ENCODE measurements at regions not wholly inside any gene's neighbourhood (a gene's known extent, or its start where the extent isn't known, plus 50 kb on each side); places are given as distances from the start of the nearest gene placed in this dataset.

DNA sequence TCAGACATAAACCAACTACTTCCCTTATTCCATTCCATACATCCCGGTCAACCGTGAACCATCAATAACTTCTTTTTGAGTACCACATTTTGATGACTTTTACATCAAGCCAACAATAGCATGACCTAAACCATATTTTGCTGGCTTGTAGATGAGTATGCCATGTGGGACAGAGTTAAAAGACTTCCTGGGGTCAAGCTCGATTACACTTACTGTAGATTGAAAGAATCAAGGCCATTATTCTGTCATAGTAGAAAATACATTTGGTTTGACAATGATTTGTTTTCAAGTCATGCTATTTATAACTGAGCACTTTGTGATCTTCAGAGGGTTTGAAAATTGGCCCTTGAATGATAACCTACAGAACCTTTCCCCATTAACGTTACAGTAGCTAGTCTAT is 1086.9 kb upstream of the PCDH20 start:
- no peak for TF ChIP-seq CTCF (IDR thresholded peaks at IDR 0.05)

DNA sequence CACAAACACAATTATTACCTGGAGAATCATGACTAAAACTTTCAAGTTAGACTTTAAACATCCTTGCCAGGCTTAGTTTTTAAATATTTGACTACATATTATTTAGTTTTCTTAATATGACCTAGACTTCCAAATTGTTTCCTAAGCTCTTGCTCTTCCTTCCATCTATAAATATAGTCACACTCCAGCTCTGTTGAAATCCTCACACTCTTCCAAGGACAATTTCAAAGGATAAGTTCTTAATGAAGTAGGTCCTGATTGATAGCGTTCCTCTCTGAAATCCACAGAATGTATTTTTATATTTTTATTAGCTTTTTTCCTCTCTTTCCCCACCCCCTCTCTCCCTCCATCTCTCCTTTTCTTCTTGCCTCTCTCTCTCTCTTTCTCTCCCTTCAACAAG is 1074.1 kb upstream of the PCDH20 start:
- no peak for TF ChIP-seq CTCF (IDR thresholded peaks at IDR 0.05)

DNA sequence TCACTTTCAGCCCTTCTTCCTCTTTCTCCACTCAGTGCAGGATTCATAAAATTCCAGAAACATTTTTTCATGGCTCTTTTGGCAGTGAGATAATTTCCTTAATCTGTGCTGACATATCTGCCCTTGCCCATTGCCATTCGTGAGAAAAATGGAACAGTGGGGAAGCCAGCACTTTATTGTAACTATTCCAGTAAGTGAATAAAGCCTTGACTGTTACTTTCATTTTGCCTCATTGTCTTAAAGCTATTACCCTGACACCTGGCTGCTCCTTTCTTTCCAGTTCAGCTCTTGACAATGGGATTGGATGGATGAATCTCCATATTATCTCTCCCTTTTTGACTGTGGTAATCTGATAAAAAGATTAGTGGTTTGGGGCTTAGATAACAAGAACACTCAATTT is 1068.1 kb upstream of the PCDH20 start:
- TF ChIP-seq CTCF (IDR thresholded peaks at IDR 0.05) = no peak

GRCh38 chr13:62482351-62482750 is 1066.7 kb upstream of the PCDH20 start:
- TF ChIP-seq CTCF (IDR thresholded peaks at IDR 0.05) = no peak

DNA sequence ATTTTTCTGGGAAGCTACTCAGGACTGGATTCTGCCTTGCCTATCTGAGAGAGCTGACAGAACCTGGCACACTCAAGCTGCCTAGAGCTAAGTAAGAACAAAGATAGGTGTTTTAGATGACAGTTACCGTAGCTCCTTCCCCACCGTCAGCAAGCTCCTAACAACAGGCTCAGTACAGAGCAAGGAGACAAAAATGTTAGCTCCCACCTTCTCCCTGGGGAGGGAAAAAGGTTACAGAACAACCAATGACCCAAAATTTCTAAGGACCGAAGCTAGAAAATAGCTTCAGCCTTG is 1058.2 kb upstream of the PCDH20 start:
- no peak for TF ChIP-seq CTCF (IDR thresholded peaks at IDR 0.05)

DNA sequence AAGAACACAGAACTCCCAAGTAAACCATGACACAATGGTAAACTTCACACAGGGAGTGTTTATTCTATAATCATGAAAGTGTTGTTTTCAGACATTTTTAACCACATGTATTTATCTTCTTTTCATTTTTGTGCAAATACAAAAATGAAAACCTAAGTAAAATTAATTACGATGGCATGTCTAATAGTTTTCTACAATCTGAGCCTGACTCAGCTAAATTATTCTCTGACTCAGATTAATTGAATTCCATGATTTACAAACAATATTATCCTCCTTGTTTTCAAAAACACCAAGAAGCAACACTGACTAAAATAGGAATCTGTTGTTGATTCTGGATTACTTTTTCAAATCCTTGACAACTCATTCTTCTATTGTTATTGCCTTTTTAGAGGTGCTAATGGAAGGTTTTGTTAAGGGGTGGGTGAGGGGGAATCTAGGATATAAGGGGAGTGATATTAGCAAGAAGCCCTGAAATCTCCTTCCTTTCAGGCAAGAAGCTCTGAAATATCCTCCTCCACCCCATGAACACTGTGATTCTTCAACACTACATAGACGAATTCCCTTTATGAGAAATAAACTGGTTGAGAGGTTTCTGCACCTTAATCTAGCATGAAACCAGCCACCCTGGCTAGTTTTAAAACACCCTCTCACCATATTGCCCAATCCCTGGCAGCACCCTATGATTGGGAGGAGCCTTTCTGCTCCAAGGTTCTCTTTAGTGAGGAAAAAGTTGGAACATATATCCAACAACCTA is 1057.7 kb upstream of the PCDH20 start:
- TF ChIP-seq CTCF (IDR thresholded peaks at IDR 0.05) = no peak

DNA sequence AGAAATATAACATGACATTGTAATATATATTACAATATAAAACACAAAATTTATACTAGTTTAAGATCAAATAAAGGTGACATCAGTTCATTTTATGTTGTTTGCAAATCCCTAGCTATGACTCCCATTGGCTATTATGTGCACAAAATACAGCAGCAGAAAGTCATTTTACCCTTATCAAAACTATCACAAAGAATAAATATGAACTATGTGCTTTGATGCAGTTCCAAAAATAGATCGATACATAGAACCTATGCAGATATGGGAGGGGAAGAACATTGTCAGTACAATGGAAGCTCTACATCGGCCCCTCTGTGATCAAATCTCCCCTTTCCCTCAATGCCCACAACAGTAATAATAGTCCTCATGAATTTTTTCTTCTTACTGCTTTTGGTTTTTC is 1038.1 kb upstream of the PCDH20 start:
- no peak for TF ChIP-seq CTCF (IDR thresholded peaks at IDR 0.05)

DNA sequence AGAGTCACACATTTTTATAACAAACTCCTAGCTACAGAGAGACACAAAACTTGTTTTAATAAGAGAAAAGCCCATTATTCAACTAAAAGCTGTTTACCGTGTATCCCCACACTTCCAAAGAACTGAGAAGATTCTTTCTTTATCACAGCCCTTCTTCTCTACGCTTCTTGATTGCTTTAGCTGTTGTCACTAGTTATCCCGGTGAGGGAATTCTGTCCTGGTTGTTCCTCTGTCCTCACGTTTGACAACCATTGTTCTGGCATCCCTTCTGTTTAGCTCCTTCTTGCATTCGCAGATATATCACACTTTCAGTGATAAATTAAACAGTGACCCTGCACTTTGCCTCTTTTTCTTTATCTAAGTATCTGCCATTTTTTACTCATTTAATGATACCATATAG is 1035.1 kb upstream of the PCDH20 start:
- TF ChIP-seq CTCF (IDR thresholded peaks at IDR 0.05) = no peak

All from LNCAP (cell line).